Mesendoderm (in vitro differentiated cells): ENCODE measurements at regions not wholly inside any gene's neighbourhood (a gene's known extent, or its start where the extent isn't known, plus 50 kb on each side); places are given as distances from the start of the nearest gene placed in this dataset.

Experiments
- DNase-seq: peaks from one replicate; pipeline ENCODE4 v3.0.0; 2013
- H2AK5ac ChIP-seq: 2 replicates; pipeline ENCODE4 v1.6.1; 2013; ENCODE audit warnings: low read length, inconsistent platforms
- H2BK120ac ChIP-seq: 2 replicates; pipeline ENCODE4 v1.6.1; 2013; ENCODE audit warnings: low read depth, mild to moderate bottlenecking, low read length, moderate library complexity, mixed read lengths
- H2BK15ac ChIP-seq: replicated peaks from 2 replicates; pipeline ENCODE4 v1.6.1; 2013; ENCODE audit warnings: low read depth, mild to moderate bottlenecking, moderate library complexity
- H2BK5ac ChIP-seq: 2 replicates; pipeline ENCODE4 v1.6.1; 2013; ENCODE audit warnings: low read length, inconsistent platforms
- H3K18ac ChIP-seq: 2 replicates; pipeline ENCODE4 v1.6.1; 2013; ENCODE audit warnings: mild to moderate bottlenecking, low read length, mixed read lengths
- H3K23ac ChIP-seq: one replicate; pipeline ENCODE4 v1.6.1; 2013; ENCODE audit warnings: low read length
- H3K27ac ChIP-seq: 2 replicates; pipeline ENCODE4 v1.5.1; 2013; ENCODE audit warnings: low read depth, mild to moderate bottlenecking, inconsistent platforms, low read length, moderate library complexity
- H3K27me3 ChIP-seq: 2 replicates; pipeline ENCODE4 v1.6.1; 2013; ENCODE audit warnings: low read length, control low read depth, mild to moderate bottlenecking, inconsistent platforms; ENCODE audit not compliant: insufficient read depth, poor library complexity
- H3K36me3 ChIP-seq: 2 replicates; pipeline ENCODE4 v1.6.1; 2013; ENCODE audit warnings: low read length, inconsistent platforms; ENCODE audit not compliant: control insufficient read depth, insufficient read depth
- H3K4ac ChIP-seq: one replicate; pipeline ENCODE4 v1.6.1; 2013; ENCODE audit warnings: low read depth, mild to moderate bottlenecking, low read length, moderate library complexity
- H3K4me1 ChIP-seq: 2 replicates; pipeline ENCODE4 v1.6.1; 2013; ENCODE audit warnings: low read depth, low read length, inconsistent platforms; ENCODE audit not compliant: control insufficient read depth
- H3K4me2 ChIP-seq: 2 replicates; pipeline ENCODE4 v1.6.1; 2013; ENCODE audit warnings: low read length
- H3K4me3 ChIP-seq: 2 replicates; pipeline ENCODE4 v1.5.1; 2013; ENCODE audit warnings: mild to moderate bottlenecking, low read length
- H3K56ac ChIP-seq: one replicate; pipeline ENCODE4 v1.6.1; 2013; ENCODE audit warnings: low read length
- H3K79me1 ChIP-seq: 2 replicates; pipeline ENCODE4 v1.6.1; 2013; ENCODE audit warnings: low read length, inconsistent platforms
- H3K79me2 ChIP-seq: 2 replicates; pipeline ENCODE4 v1.6.1; 2013; ENCODE audit warnings: mild to moderate bottlenecking, low read length; ENCODE audit not compliant: control insufficient read depth, insufficient read depth
- H3K9ac ChIP-seq: 2 replicates; pipeline ENCODE4 v1.6.1; 2013; ENCODE audit warnings: low read length, inconsistent platforms
- H4K5ac ChIP-seq: one replicate; pipeline ENCODE4 v1.6.1; 2013; ENCODE audit warnings: low read length
- H4K8ac ChIP-seq: one replicate; pipeline ENCODE4 v1.6.1; 2013; ENCODE audit warnings: low read depth, mild to moderate bottlenecking, control low read depth, low read length, moderate library complexity
- WGBS: extraction: QIAGEN DNeasy Blood & Tissue Kit; methylation state at CpG from one replicate; pipeline ENCODE4 v1.1.7; 2013; ENCODE audit warnings: low lambda C conversion rate, missing lambda C conversion rate; ENCODE audit not compliant: insufficient coverage; ENCODE audit errors: extremely low coverage; 5-methylcytosine and 5-hydroxymethylcytosine counted together

GRCh38 chr3:4063916-4064574, 239.1 kb upstream of the SETMAR start:
- Histone ChIP-seq H4K5ac (no peak overlapping the region), H2BK5ac (no peak overlapping the region), H3K4me1 (peaks cover 3% of the 10 kb centered on the region)

GRCh38 chr3:4065085-4065484, 238.1 kb upstream of the SETMAR start:
- no peak for DNase-seq
- H3K9ac ChIP-seq = no peak overlapping the region
- no peak overlapping the region for H3K27ac ChIP-seq
- H3K56ac ChIP-seq = no peak overlapping the region
- no peaks in the 10 kb centered on the region for H3K79me1 ChIP-seq
- no peak overlapping the region for H3K4me2 ChIP-seq
- H4K8ac ChIP-seq = no peak overlapping the region
- no peak overlapping the region for H4K5ac ChIP-seq
- H3K4me3 ChIP-seq = no peak overlapping the region
- WGBS = no CpG with 5 or more reads among the region's 2 CpGs
- H3K4ac ChIP-seq = no peak overlapping the region
- H3K18ac ChIP-seq = peak overlapping the region; percentile 8
- no peaks in the 10 kb centered on the region for H3K27me3 ChIP-seq
- no peak overlapping the region for H2BK15ac ChIP-seq
- H3K79me2 ChIP-seq = no peaks in the 10 kb centered on the region
- peaks cover 3% of the 10 kb centered on the region for H3K4me1 ChIP-seq
- H2BK5ac ChIP-seq = no peak overlapping the region
- no peak overlapping the region for H2BK120ac ChIP-seq
- no peak overlapping the region for H2AK5ac ChIP-seq
- H3K36me3 ChIP-seq = no peaks in the 10 kb centered on the region
- H3K23ac ChIP-seq = no peak overlapping the region

More at GRCh38 chr3:4063916-4064574, 239.1 kb upstream of the SETMAR start:
- peak; percentile 49 for DNase-seq
- Histone ChIP-seq H2BK15ac (no peak overlapping the region), H3K18ac (no peak overlapping the region), H3K4ac (no peak overlapping the region), H3K4me2 (no peak overlapping the region), H3K23ac (no peak overlapping the region), H3K79me1 (no peaks in the 10 kb centered on the region), H3K27me3 (no peaks in the 10 kb centered on the region), H3K79me2 (no peaks in the 10 kb centered on the region), H4K8ac (no peak overlapping the region), H3K56ac (no peak overlapping the region), H2AK5ac (no peak overlapping the region), H3K36me3 (no peaks in the 10 kb centered on the region), H2BK120ac (no peak overlapping the region), H3K27ac (no peak overlapping the region), H3K9ac (no peak overlapping the region), H3K4me3 (no peak overlapping the region)
- no CpG with 5 or more reads among the region's 4 CpGs for WGBS

- H3K4me1 ChIP-seq = peaks cover 3% of the 10 kb centered on the region
- no peak overlapping the region for H3K4me3 ChIP-seq
- H2BK120ac ChIP-seq = no peak overlapping the region
- no peak overlapping the region for H3K27ac ChIP-seq
- H3K4ac ChIP-seq = no peak overlapping the region
- H3K56ac ChIP-seq = no peak overlapping the region
- no peak overlapping the region for H3K9ac ChIP-seq
- peak overlapping the region; percentile 42 for H2BK5ac ChIP-seq
- no CpG with 5 or more reads among the region's 1 CpG for WGBS
- H3K27me3 ChIP-seq = no peaks in the 10 kb centered on the region
- no peak overlapping the region for H3K4me2 ChIP-seq
- H3K23ac ChIP-seq = no peak overlapping the region
- no peak overlapping the region for H4K8ac ChIP-seq
- no peak overlapping the region for H2AK5ac ChIP-seq
- H4K5ac ChIP-seq = no peak overlapping the region
- peak; percentile 48 for DNase-seq
- H3K18ac ChIP-seq = no peak overlapping the region
- H3K79me1 ChIP-seq = no peaks in the 10 kb centered on the region
- no peaks in the 10 kb centered on the region for H3K79me2 ChIP-seq
- no peak overlapping the region for H2BK15ac ChIP-seq
- H3K36me3 ChIP-seq = no peaks in the 10 kb centered on the region
Observed at GRCh38 chr3:4065554-4065953, 237.6 kb upstream of the SETMAR start.

GRCh38 chr3:4067893-4068292, 235.3 kb upstream of the SETMAR start:
- H3K79me2 ChIP-seq = no peaks in the 10 kb centered on the region
- no peak overlapping the region for H3K9ac ChIP-seq
- H3K56ac ChIP-seq = no peak overlapping the region
- H2AK5ac ChIP-seq = no peak overlapping the region
- no peak for DNase-seq
- H2BK5ac ChIP-seq = no peak overlapping the region
- H3K4me3 ChIP-seq = no peak overlapping the region
- H4K5ac ChIP-seq = no peak overlapping the region
- H3K27ac ChIP-seq = no peak overlapping the region
- no peak overlapping the region for H2BK15ac ChIP-seq
- no peaks in the 10 kb centered on the region for H3K79me1 ChIP-seq
- no peak overlapping the region for H3K4me2 ChIP-seq
- no peaks in the 10 kb centered on the region for H3K27me3 ChIP-seq
- no peak overlapping the region for H4K8ac ChIP-seq
- no peak overlapping the region for H3K18ac ChIP-seq
- no peak overlapping the region for H2BK120ac ChIP-seq
- peaks cover 5% of the 10 kb centered on the region for H3K4me1 ChIP-seq
- no peak overlapping the region for H3K4ac ChIP-seq
- no peak overlapping the region for H3K23ac ChIP-seq
- H3K36me3 ChIP-seq = no peaks in the 10 kb centered on the region

GRCh38 chr3:4069796-4070195, 233.4 kb upstream of the SETMAR start:
- WGBS = no CpG with 5 or more reads among the region's 2 CpGs
- no peak overlapping the region for H2BK15ac ChIP-seq
- no peak overlapping the region for H3K27ac ChIP-seq
- no peak overlapping the region for H4K5ac ChIP-seq
- H3K4me2 ChIP-seq = no peak overlapping the region
- no peaks in the 10 kb centered on the region for H3K79me2 ChIP-seq
- peak; percentile 80 for DNase-seq
- no peak overlapping the region for H2BK5ac ChIP-seq
- no peaks in the 10 kb centered on the region for H3K79me1 ChIP-seq
- H3K36me3 ChIP-seq = no peaks in the 10 kb centered on the region
- no peak overlapping the region for H2BK120ac ChIP-seq
- no peak overlapping the region for H3K23ac ChIP-seq
- peaks cover 5% of the 10 kb centered on the region for H3K4me1 ChIP-seq
- H3K4me3 ChIP-seq = no peak overlapping the region
- no peak overlapping the region for H3K9ac ChIP-seq
- H2AK5ac ChIP-seq = no peak overlapping the region
- H3K27me3 ChIP-seq = no peaks in the 10 kb centered on the region
- peak overlapping the region; percentile 60 for H3K18ac ChIP-seq
- no peak overlapping the region for H3K56ac ChIP-seq
- H4K8ac ChIP-seq = no peak overlapping the region
- no peak overlapping the region for H3K4ac ChIP-seq
